IMR-90 (cell line): ENCODE measurements at regions not wholly inside any gene's neighbourhood (a gene's known extent, or its start where the extent isn't known, plus 50 kb on each side); places are given as distances from the start of the nearest gene placed in this dataset.

Experiments used
- ATAC-seq: fragments of 200-7000 bp; cut with Tn5 transposase; 2 replicates; pipeline ENCODE4 v1.9.1; 2020; ENCODE audit warnings: low read depth, mild to moderate bottlenecking, moderate library complexity
- BruUV-seq: library from RNA; stranded (reverse); fragments of 400-500 nt; replicated peaks from 2 replicates; lab custom pipeline; 2021; lab: Mats Ljungman, UMichigan
- CTCF ChIA-PET: fragments of 300-600 bp; formaldehyde crosslinking; extraction: SDS; loops from one replicate; lab custom pipeline; 2021; ENCODE audit warnings: antibody characterized with exemption; lab: Yijun Ruan, JAX
- POLR2A ChIA-PET: fragments of 300-600 bp; sonication (Branson Sonifier 250); formaldehyde crosslinking; loops from one replicate; lab custom pipeline; 2022; ENCODE audit warnings: antibody characterized with exemption; ENCODE audit not compliant: unreplicated experiment; lab: Charles Lee
- DNase-seq: peaks from one replicate; pipeline ENCODE4 v3.0.0; 2013
- H2AFZ ChIP-seq: replicated peaks from 2 replicates; pipeline ENCODE3; 2013; ENCODE audit warnings: low read length, mild to moderate bottlenecking; ENCODE audit not compliant: poor library complexity
- H2AK5ac ChIP-seq: 2 replicates; pipeline ENCODE4 v1.6.1; 2013; ENCODE audit warnings: low read depth, low read length, inconsistent platforms
- H2AK9ac ChIP-seq: replicated peaks from 2 replicates; pipeline ENCODE3; 2013; ENCODE audit warnings: mild to moderate bottlenecking, low read depth, low read length, moderate library complexity; ENCODE audit not compliant: poor library complexity
- H2BK120ac ChIP-seq: 2 replicates; pipeline ENCODE4 v1.6.1; 2013; ENCODE audit warnings: low read depth, low read length, inconsistent platforms
- H2BK15ac ChIP-seq: 3 replicates; pipeline ENCODE4 v1.6.1; 2013; ENCODE audit warnings: low read depth, low read length, inconsistent platforms
- H2BK20ac ChIP-seq: 2 replicates; pipeline ENCODE4 v1.6.1; 2013; ENCODE audit warnings: low read depth, mild to moderate bottlenecking, inconsistent platforms, low read length, moderate library complexity
- H2BK5ac ChIP-seq: 2 replicates; pipeline ENCODE4 v1.6.1; 2013; ENCODE audit warnings: mild to moderate bottlenecking, low read depth, low read length, inconsistent platforms; ENCODE audit not compliant: poor library complexity, severe bottlenecking
- H3K14ac ChIP-seq: replicated peaks from 2 replicates; pipeline ENCODE4 v1.6.1; 2013; ENCODE audit warnings: low read depth, low read length, inconsistent platforms
- H3K18ac ChIP-seq: 2 replicates; pipeline ENCODE4 v1.6.1; 2013; ENCODE audit warnings: low read depth, low read length, control low read depth
- H3K23ac ChIP-seq: 2 replicates; pipeline ENCODE4 v1.6.1; 2013; ENCODE audit warnings: low read depth, low read length, inconsistent platforms
- H3K27ac ChIP-seq: 2 replicates; pipeline ENCODE4 v1.5.1; 2013; ENCODE audit warnings: mild to moderate bottlenecking, control low read depth, low read length; ENCODE audit not compliant: insufficient read depth
- H3K27me3 ChIP-seq: 2 replicates; pipeline ENCODE4 v1.6.1; 2013; ENCODE audit warnings: low read length; ENCODE audit not compliant: control insufficient read depth, insufficient read depth
- H3K36me3 ChIP-seq: 2 replicates; pipeline ENCODE4 v1.6.1; 2013; ENCODE audit warnings: low read length, mixed read lengths; ENCODE audit not compliant: control insufficient read depth, insufficient read depth
- H3K4ac ChIP-seq: 2 replicates; pipeline ENCODE4 v1.6.1; 2013; ENCODE audit warnings: low read depth, low read length, inconsistent platforms
- H3K4me1 ChIP-seq: 2 replicates; pipeline ENCODE4 v1.6.1; 2013; ENCODE audit warnings: low read length, mixed read lengths; ENCODE audit not compliant: control insufficient read depth, insufficient read depth
- H3K4me2 ChIP-seq: 2 replicates; pipeline ENCODE4 v1.6.1; 2013; ENCODE audit warnings: low read depth, mild to moderate bottlenecking, control low read depth, low read length, moderate library complexity
- H3K4me3 ChIP-seq: 2 replicates; pipeline ENCODE4 v1.5.1; 2013; ENCODE audit warnings: low read depth, mild to moderate bottlenecking, control low read depth, low read length, moderate library complexity; ENCODE audit not compliant: insufficient read depth
- H3K56ac ChIP-seq: 2 replicates; pipeline ENCODE4 v1.6.1; 2013; ENCODE audit warnings: low read length, inconsistent platforms; ENCODE audit not compliant: insufficient read depth; ENCODE audit errors: extremely low read depth
- H3K79me1 ChIP-seq, 2 experiments: 2 replicates each; pipeline ENCODE4 v1.6.1; 2013; ENCODE audit warnings: low read length in 2 of 2, inconsistent platforms in 1 of 2, low read depth in 1 of 2
- H3K9ac ChIP-seq: 2 replicates; pipeline ENCODE4 v1.6.1; 2013; ENCODE audit warnings: low read depth, low read length, control low read depth
- H3K9me1 ChIP-seq: 2 replicates; pipeline ENCODE4 v1.6.1; 2013; ENCODE audit warnings: low read length, inconsistent platforms; ENCODE audit not compliant: insufficient read depth
- H3K9me3 ChIP-seq: 2 replicates; pipeline ENCODE4 v1.6.1; 2013; ENCODE audit warnings: low read length; ENCODE audit not compliant: control insufficient read depth, insufficient read depth
- H4K20me1 ChIP-seq: 2 replicates; pipeline ENCODE4 v1.6.1; 2013; ENCODE audit warnings: low read length, inconsistent platforms; ENCODE audit not compliant: insufficient read depth
- H4K5ac ChIP-seq: 2 replicates; pipeline ENCODE4 v1.6.1; 2013; ENCODE audit warnings: mild to moderate bottlenecking, low read depth, low read length, control low read depth
- H4K8ac ChIP-seq, 2 experiments: 2 replicates each; pipeline ENCODE4 v1.6.1; 2013; ENCODE audit warnings: low read depth in 2 of 2, low read length in 2 of 2, control low read depth in 1 of 2, inconsistent platforms in 1 of 2
- H4K91ac ChIP-seq: 2 replicates; pipeline ENCODE4 v1.6.1; 2013; ENCODE audit warnings: low read depth, low read length, inconsistent platforms; ENCODE audit not compliant: insufficient read depth
- BHLHE40 ChIP-seq: fragments of 150-350 bp; IDR thresholded peaks from 2 replicates; pipeline ENCODE4 v1.6.1; 2016; ENCODE audit warnings: mild to moderate bottlenecking, low read depth, low read length
- ELK1 ChIP-seq: fragments of 150-350 bp; IDR thresholded peaks from 2 replicates; pipeline ENCODE4 v1.6.1; 2016; ENCODE audit warnings: low read depth, mild to moderate bottlenecking, low read length, moderate library complexity, borderline replicate concordance
- FOS ChIP-seq: fragments of 150-350 bp; IDR thresholded peaks from 2 replicates; pipeline ENCODE4 v1.6.1; 2016; ENCODE audit warnings: low read depth, low read length
- MAZ ChIP-seq: IDR thresholded peaks from 2 replicates; pipeline ENCODE4 v1.6.1; 2012; ENCODE audit warnings: low read depth, mild to moderate bottlenecking, low read length, improper control_type of control experiment, moderate library complexity, borderline replicate concordance
- RCOR1 ChIP-seq: IDR thresholded peaks from 2 replicates; pipeline ENCODE4 v1.6.1; 2012; ENCODE audit warnings: mild to moderate bottlenecking, low read length, improper control_type of control experiment; ENCODE audit not compliant: insufficient replicate concordance
- SMC3 ChIP-seq: fragments of 150-350 bp; IDR thresholded peaks from 2 replicates; pipeline ENCODE4 v1.6.1; 2016; ENCODE audit warnings: low read depth, mild to moderate bottlenecking, antibody characterized with exemption, low read length, moderate library complexity
- WGBS, 2 experiments: methylation state at CpG; one replicate each; pipeline versions ENCODE4 v1.1.5 to v1.1.7; 2013; ENCODE audit warnings: missing lambda C conversion rate in 2 of 2; ENCODE audit not compliant: insufficient read length in 1 of 2; ENCODE audit errors: extremely low coverage in 2 of 2; 5-methylcytosine and 5-hydroxymethylcytosine counted together
- dilution Hi-C: fragments of 300-500 bp; cut with HindIII; formaldehyde crosslinking; loops from one replicate; pipeline ENCODE4 v1.14.3; 2018; ENCODE audit warnings: low sequenced_read_pairs; ENCODE audit not compliant: unreplicated experiment
- in situ Hi-C: fragments of 300-500 bp; cut with MboI; formaldehyde crosslinking; loops from 3 replicates; pipeline ENCODE4 v1.14.3; 2019; ENCODE audit warnings: low sequenced_read_pairs, inconsistent platforms, mixed read lengths
- intact Hi-C: fragments of 100-400 bp; cut with micrococcal nuclease; formaldehyde crosslinking; loops from 2 replicates; pipeline ENCODE4 v1.10.0; 2022
- TF ChIP-seq, protein P1 (sequence below): conservative IDR thresholded peaks from 2 replicates; pipeline ENCODE4 v1.5.1; 2012; ENCODE audit warnings: mild to moderate bottlenecking, low read depth, low read length, improper control_type of control experiment

- Histone ChIP-seq H3K56ac (no peak overlapping the region), H3K14ac (no peak overlapping the region), H2BK5ac (no peak overlapping the region), H2BK120ac (no peak overlapping the region), H3K4ac (no peak overlapping the region), H3K4me2 (no peak overlapping the region), H3K18ac (no peak overlapping the region), H4K5ac (no peak overlapping the region), H3K79me1 (no peaks in the 10 kb centered on the region), H4K20me1 (no peaks in the 10 kb centered on the region), H3K4me3 (no peak overlapping the region), H4K8ac (no peak overlapping the region), H2BK20ac (no peak overlapping the region), H3K36me3 (no peaks in the 10 kb centered on the region), H3K27me3 (no peaks in the 10 kb centered on the region), H2AFZ (no peak overlapping the region), H2AK9ac (no peak overlapping the region), H3K4me1 (no peaks in the 10 kb centered on the region), H3K27ac (no peak overlapping the region), H4K91ac (no peak overlapping the region), H3K9me3 (no peaks in the 10 kb centered on the region), H2AK5ac (no peak overlapping the region), H3K9ac (no peak overlapping the region), H3K9me1 (no peaks in the 10 kb centered on the region), H3K23ac (no peak overlapping the region), H2BK15ac (no peak overlapping the region)
- in situ Hi-C loops: no loop called here
- no TSS peak for BruUV-seq
- ChIA-PET CTCF (no interaction called here), POLR2A (no interaction called here)
- no peak for DNase-seq
- intact Hi-C loops: no loop called here
- TF ChIP-seq ELK1 (no peak), BHLHE40 (no peak), FOS (no peak), SMC3 (no peak), RCOR1 (no peak), MAZ (no peak)
- TF ChIP-seq, protein P1, sequence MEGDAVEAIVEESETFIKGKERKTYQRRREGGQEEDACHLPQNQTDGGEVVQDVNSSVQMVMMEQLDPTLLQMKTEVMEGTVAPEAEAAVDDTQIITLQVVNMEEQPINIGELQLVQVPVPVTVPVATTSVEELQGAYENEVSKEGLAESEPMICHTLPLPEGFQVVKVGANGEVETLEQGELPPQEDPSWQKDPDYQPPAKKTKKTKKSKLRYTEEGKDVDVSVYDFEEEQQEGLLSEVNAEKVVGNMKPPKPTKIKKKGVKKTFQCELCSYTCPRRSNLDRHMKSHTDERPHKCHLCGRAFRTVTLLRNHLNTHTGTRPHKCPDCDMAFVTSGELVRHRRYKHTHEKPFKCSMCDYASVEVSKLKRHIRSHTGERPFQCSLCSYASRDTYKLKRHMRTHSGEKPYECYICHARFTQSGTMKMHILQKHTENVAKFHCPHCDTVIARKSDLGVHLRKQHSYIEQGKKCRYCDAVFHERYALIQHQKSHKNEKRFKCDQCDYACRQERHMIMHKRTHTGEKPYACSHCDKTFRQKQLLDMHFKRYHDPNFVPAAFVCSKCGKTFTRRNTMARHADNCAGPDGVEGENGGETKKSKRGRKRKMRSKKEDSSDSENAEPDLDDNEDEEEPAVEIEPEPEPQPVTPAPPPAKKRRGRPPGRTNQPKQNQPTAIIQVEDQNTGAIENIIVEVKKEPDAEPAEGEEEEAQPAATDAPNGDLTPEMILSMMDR: no peak
- ATAC-seq: no peak
- 78% methylated on average over 3 of the region's 4 CpGs; no CpG with 5 or more reads in 1 of the 2 experiments for WGBS, 2 experiments
- dilution Hi-C loops: no loop called here
These were observed 71.8 kb upstream of the SRSF6 start for GRCh38 chr20:43385914-43386313.
